Islet precursor cell (in vitro differentiated cells): ENCODE measurements at regions not wholly inside any gene's neighbourhood (a gene's known extent, or its start where the extent isn't known, plus 50 kb on each side); places are given as distances from the start of the nearest gene placed in this dataset.

Experiments
- DNase-seq: peaks from one replicate; pipeline ENCODE4 v3.0.0-alpha.2; 2018

DNA sequence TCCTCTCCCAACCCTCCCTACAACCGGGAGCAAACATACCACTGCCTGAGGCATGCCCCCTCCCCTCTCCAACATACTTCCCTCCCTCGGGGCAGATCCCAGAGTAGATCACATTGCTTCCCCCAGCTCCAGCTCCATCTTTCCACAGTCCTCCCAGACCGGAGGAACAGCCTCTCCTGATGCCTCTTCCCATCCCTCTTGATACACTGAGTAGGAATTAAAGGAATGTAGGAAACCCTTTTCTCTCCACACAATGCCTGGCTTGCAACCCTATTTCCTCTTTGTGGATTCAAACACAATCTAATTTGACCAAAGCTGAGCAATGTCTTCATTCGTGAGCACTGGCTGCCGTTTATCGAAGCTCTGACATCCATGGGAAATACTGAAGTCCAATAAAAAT, 339.8 kb downstream of the BCOR start:
- DNase-seq, result peak; percentile 86

DNA sequence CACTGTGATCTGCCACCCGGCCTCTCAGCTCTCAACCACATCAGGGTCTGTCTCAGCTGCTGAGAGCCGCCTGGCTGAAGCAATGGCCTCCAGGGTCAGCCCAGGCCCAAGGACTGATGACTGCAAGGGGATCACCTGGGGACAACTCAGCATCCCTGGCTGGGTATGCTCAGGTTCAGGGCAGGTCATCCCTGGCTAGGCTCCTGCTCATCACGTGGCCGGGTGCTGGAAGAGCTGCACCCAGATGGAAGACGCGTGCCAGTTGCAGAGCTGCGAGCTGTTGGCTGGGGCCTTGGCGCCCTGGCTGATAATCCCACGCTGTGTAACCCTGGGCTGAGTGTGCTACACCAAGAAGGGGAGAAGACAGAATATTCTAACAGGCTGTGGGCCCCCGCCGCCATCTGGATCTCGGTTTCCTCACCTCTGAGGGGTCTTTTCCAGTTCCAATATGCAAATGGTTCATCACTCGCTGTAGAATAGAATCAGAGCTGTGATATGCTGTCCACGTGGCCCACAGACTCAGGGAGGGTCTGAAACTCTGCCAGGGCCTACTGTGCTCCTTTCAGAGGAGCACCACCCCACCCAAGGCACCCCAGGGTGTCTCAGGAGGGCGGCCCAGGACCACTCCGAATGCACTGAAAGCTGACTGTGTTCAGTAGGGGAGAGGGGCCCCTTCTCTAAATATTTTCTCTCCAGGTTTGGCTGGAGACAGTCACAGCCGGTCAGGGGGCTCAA, 338.8 kb downstream of the BCOR start:
- no peak for DNase-seq

DNA sequence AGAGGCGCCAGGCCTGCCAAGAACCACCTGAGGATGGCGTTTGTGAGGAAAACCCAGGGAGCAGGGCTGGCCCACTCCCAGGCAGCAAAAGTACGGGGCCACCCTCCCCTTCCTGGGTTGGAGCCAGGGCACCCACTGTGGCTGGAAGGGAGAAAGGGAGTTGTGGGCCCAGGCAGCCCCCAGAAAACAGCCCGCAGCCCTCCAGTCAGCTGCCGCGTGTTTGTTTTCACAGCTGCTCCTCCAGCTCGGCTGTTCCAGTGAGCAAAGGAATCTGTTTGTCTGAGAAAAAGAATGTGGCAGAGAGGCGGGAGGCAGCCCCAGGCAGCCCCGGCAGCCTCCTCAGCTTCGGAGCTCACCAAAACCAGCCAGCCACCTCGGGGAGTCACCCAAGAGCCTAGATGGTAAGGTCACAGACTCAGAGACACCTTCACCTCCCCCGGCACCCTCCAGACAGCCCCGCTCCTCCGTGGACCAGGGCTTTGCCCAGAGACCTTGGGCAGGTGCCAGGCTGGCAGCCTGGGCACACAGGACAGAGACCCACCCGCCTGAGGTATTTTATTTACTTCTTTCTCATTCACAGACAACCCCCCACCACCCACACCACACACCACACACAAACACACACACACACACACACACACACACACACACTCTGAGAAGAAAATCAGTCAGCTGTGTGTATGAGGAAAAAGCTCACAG, 338.1 kb downstream of the BCOR start:
- DNase-seq, result peak; percentile 88

DNA sequence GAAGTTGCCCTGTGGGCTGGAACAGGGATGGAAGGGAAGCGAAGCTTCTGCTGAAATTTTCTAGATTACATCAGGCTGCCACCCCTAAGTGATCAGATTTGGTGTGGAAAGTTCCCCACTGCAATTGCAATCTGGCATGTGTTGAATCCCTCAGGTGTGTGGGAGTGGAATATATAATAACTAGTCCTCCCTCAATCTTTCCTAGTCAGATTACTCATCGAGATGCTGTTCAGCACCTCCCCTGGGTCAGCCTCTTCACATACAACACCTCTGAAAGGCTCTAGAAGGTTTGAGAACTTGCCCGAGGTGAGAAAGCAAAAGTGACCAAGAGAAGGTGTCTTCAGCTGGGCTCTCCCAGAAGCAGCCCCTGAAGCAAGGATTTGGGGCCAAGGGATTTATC, 336.8 kb downstream of the BCOR start:
- no peak for DNase-seq

DNA sequence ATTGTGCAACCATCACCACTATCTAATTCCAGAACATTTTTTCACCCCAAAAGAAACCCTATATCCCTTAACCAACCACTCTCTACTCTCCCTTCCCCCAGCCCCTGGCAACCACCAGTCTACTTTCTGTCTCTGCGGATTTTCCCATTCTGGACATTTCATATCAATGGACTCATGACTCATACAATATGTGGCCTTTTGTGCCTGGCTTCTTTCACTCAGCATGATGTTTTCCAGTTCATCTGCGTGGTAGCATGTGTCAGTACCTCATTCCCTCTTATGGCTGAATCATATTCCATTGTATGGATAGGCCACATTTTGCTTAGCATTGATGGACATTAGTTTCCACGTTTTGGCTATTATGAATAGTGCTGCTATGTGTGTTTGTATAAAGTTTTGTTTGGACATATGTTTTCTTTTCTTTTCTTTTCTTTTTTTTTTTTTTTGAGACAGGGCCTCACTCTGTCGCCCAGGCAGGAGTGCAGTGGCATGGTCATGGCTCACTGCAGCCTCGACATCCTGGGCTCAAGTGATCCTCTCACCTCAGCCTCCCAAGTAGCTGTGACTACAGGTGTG, 335.4 kb downstream of the BCOR start:
- DNase-seq, result no peak

DNA sequence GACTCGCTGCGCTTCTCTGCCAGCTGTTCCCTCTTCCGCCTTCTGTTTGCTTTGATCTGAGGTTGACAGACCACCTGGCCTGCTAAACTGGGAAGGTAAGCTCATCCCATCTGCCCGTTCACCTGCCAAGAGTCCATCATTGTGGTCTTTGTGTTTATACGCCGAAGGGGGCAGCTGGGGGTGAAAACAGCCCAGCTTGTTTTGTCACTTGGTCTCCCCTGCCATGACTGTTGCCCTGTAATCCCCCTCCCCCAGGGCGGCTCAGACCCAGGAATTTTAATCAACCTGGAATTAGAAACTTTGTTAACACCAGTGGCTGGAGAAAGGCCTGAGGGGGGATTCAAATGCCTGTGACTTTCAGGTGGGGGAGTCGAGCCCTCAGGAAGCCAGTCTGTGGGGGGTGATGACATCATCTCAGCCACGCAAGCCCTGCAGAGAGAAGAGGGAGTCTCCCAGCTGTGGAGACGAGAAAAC, 333.3 kb downstream of the BCOR start:
- DNase-seq, result peak; percentile 77

DNA sequence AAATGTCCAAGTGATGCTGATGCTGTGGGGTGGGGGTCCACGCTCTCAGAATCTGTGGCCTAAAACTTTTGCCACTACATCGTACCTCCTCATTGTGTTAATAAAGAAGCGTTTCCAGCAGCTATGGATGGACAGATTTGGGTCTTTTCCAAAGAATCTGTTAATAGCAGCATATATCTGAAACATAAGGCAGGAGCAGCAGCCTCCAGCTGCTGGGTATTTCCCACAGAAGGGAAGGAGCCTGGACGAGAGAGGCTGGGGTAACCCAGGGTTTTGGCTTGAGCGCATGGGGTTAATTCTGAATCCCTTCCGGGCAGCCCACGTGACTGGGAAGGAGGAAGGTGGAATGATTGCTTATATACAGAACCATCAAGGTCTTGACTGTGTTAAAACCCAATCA, 332.4 kb downstream of the BCOR start:
- DNase-seq, result no peak

DNA sequence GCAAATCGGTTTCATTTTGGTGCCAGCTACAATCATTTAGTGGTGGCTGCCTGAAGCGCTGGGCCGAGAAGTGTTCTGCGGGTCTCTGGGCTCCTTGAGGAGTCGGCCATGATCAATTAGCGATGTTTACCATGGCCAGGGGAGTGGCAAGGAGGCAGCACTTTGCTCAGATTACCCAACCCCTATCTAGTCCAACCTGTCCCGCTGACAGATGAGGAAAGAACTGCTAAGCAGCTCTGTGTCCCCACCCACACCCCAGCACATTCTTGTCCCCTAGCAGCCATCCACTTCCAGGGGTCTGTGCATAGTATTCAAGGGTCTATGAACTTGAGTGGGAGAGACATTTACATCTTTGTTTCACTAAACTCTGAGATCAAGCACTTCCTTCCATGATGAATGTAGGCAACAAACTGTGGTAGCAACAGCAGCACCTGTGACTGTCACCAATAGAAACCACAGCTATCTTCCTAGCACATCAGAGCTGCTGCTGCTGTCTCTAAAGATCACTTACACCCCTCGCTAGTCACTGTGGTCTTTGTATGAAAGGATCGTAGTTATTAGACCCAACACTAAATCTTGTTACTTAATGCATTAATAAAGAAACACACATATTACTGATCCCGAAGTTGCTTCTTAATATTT, 331.6 kb downstream of the BCOR start:
- DNase-seq, result peak; percentile 72

DNA sequence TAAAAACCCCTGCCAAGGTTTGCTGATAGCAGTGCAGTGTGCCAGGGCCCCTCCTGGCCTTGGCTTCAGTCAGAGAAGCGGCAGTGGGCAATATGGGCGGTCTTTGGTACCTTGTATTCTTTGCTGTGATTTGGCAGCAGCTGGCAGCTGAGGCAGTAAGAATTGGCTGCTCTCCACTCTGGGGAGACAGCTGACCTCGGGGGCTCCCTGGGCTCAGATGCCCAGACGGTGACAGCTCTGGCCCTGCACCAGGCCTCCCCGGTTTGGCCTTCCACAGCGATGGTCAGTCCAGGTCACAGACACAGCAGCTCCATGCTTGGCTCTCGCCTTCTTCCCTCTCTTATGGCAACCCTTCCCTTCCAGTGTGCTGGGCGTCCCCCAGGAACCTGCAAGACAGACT, 330.9 kb downstream of the BCOR start:
- no peak for DNase-seq

DNA sequence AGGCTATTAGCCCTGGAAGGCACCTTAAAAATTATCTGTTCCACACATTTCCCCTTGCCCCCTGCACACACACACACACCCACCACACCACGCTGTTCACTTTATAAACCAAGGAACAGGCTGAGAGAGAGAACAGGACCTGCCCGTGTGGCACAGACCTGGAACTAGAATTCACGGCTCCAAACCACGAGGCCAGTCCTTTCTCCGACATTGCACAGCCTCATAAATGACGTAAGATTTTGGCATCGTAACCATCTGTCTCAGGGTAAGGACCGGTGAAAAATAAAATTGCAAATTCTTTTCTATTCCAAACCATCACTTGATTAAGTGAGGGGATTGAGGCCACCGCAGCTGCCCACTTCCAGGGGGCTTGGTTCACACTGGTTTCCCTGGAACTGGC, 330.3 kb downstream of the BCOR start:
- no peak for DNase-seq

DNA sequence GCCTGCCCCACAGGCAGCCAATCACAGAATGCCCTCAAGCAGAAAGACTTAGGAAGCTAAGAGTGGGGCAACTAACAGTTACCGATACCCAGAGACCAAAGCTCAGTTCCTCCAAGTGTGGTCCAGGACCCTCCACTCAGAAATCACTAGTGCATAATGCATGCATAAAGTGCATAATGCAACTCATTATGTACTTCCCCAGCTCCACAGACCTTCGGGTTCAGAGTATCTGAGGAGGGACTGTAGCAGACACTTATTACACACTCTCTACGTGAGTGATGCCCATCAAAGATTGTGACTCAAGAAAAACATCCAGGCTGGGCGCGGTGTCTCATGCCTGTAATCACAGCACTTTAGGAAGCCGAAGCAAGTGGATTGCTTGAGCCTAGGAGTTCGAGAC, 328.0 kb downstream of the BCOR start:
- DNase-seq, result no peak

DNA sequence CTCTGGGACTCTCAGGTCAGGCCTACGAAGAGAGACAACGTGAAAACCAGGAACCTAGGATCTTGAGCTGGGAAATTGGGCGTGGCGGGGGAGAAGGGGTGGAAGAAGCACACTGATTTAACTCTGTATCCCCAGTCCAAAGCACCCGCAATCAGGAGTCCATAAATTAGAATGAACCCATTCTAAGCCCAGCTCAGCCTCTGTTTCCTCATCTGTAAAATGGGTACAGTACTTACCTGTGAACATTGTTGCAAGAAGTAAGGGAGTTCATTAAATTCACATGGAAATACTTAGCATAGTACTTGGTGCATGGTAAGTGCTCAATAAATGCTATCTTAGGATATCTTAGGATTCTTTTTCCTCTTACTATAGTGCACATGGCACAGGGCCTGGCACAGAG, 326.7 kb downstream of the BCOR start:
- no peak for DNase-seq

DNA sequence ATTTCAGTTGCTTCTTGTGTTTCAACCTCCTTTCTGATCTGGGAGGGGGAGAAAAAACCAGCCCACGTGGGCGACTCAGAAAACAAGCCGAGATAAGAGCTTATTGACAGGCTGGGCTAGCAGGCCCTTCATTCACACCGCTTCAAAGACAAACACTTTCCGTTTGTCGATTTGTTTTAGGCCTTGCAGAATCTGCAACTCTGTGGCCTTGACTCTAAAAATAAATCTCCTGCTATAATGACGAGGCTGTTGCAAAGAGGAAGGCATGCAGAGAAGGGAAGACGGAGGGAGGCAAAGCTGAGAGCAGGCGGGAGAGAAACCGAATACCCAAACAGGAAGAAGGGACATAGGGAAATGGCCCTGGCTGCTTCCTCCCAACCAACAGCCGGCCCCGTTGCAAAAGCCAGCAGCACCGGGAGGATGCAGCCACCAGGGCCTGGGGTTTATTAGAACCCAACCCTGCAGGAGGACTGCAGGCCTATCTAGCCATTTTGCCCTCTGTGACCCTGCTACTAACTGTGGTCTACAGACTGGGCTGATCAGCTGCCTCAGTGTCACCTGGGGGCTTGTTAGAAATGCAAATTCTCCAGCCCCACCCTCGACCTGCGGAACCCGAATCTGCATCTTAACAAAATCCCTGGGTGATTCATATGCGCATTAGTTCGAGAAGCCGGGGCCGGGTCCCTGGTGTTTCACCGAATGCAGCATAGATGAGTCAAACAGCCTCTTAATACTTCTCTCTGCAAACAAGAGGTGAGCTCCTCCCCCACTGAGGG, 325.5 kb downstream of the BCOR start:
- peak; percentile 90 for DNase-seq

DNA sequence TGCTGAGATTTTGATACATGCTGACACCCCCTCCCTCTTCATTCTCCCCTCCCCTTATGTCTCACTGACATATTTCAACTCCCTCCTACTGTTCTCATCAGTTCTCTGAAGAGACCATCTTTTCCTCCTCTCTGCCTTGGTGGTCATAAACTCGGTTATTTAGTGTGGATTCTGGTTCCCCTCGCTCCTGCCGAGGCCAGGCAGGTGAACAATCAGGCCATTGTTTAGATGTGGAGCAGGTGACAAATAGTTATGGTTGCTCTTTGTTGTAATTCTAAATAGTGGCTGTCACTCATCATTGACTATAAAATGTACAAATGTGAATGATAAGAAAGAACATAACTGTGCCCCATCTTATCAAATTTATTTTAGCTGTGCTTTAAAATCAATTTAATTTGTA, 324.6 kb downstream of the BCOR start:
- DNase-seq, result no peak

DNA sequence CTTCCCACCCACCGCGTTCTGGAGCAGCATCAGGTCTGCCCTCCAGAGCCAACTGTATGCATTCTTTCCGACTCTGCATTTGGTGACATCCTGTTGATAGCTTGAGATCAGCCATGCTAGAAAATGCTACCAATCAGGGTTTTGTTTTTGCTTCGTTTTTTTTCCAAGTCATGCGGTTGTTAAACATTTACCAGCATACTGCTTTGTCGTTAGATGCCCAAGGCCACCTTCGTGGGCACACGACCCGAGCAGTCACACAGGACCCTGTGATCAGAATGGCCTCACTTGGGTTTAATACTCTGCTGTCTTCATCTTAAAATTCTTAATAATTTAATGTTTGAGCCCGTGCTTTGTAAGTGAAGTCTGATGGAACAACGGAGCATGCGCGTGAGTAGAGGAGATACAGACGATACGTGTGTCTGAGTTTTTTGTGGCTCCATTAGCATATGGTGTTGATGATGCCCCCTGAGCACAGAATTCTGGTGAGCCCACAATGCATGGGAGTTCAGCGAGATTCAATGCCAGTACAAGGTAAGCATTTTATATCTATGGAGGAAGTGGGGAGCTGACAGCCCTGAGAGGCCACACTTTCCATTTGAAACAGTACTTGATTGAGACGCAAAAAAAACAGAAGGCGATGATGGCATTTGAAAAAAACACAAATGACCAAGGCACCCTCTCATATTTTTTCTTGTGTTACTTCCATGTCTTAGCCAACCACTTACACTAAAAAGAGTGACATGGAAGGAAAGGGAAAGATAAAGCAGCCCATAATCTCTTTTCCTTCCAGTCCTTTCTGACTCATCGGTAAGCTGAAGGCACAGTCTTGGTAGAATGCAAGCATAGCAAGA, 323.6 kb downstream of the BCOR start:
- no peak for DNase-seq

DNA sequence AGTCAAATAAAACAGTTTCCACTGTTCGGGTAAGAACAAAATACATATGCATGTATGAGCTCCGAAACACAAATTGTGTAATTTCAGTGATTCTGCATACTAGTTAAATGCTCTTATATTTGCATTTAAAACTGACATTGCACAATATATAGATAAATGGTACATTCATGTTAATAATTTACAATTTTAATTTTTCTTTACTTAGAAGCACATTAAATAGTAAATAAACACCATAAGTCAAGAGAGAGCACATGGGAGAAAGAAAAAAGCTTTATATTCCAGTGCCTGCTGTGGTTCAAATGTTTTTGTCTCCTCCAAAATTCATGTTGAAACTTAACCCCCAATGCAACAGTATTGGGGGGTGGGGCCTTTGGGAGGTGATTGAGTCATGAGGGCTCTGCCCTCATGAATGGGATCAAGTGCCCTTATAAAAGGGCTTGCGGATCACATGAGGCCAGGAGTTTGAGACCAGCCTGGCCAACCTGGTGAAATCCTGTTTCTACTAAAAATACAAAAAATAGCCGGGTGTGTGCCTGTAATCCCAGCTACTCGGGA, 322.9 kb downstream of the BCOR start:
- DNase-seq, result no peak

DNA sequence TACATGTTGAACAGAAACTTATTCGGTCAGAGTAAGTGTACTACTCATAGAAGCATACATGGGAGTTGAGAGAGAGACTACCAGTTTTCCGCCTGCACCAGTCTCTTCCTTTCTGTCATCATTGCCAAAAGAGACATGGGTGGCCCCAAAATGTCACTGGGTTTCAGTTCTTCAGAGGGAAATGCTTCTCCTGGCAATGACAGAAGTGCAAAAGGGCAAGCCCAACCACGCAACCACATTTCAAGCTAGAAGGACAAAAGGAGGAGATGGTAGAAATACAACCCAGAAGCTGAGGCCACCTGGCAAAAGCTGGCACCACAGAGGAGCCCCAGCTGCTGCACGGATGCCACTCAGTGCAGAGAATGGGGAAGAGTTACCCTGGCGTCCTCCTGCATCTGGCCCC, 320.1 kb downstream of the BCOR start:
- no peak for DNase-seq

DNA sequence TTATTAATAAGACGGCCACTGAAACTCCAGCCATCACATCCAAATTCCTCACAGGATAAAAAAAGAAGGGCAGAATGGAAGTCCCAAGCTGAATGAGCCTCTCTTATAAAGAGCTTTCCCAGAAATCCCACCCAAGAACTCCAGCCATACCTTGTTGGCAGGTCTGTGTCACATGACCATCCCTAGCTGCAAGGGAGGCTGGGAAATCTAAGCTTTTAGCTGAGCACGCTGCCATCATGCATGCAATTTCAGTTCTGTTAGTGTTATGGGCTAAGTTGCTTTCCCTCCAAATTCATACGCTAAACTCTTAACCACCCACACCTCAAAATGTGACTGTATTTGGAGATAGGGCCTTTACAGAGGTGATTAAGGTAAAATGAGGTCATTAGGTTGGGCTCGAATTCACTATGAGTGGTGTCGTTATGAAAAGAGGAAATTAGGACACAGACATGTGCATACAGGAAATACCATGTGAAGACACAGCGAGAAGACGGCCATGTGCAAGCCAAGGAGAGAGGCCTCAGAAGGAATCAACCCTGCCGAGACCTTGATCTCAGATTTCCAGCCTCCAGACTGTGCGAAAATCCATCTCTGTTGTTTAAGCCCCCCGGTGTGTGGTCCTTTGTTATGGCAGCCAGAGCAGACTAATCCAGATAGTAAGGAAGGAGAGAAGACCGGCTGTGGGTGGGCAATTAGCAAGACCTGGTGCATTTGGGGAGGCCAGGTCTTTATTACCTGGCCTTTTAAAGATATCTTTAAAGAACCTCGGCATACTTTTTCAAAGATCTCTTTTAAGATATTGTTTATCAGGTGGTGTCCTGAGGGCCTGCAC, 317.6 kb downstream of the BCOR start:
- peak; percentile 60 for DNase-seq

DNA sequence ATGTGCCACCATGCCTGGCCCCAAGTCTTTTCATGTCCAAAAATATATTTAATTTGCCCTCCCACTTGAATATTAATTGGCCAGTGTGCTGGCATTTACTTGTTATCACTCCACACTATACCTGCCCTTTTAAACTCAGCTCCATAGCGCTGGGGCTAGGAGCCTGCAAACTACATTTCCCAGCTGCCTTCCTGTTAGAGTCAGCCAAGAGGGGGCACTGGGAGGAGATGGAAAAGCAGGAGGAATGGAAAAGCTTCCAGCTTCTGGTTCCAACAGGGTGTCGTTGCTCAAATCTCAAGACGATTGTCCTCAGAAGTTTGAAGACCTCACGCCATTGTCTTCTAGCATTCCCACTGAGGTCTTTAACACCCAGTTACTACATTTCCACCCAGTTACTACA, 315.5 kb downstream of the BCOR start:
- DNase-seq, result no peak

DNA sequence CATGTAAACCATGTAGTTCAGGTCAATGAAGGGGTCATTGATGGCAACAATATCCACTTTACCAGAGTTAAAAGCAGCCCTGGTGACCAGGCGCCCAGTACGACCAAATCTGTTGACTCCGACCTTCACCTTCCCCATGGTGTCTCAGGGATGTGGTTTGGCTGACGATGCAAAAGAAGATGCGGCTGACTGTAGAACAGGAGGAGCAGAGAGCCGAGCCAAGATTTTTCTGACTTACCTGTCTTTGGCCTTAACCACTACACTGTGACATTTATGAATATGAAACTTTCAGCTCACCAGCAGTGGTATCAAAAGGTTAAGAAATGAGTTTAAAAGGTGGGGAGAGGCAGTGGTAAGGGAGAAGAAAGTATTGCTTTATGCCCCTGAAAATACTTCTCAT, 309.8 kb downstream of the BCOR start:
- no peak for DNase-seq

DNA sequence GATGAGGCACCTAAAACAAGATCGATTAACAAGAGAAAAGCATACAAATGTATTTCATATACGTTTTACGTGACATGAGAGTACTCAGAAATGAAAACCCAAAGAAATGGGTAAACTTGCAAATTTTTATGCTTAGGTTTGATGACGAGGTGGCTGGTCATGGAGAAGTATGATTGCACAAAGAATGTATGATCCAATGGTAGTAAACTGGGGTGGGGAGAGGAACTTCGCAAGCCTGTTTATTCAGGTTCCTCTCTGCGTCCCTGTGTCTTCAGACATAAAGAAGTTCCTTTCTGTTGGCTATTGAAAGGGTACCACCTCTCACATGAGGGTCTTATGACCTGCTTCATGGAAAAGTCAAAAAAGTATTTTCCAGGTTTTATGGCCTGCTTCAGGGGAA, 309.2 kb downstream of the BCOR start:
- no peak for DNase-seq
